ENCODE measurements at regions not wholly inside any gene's neighbourhood (a gene's known extent, or its start where the extent isn't known, plus 50 kb on each side); places are given as distances from the start of the nearest gene placed in this dataset.
A peak's percentile ranks its signal among the peaks of the same experiment; 100 is the strongest.
"Not testable (repeated sequence)": the region's sequence is repeated elsewhere in the genome, so short reads cannot be mapped to it uniquely, and the experiment has no call there.

- no peak for DNase-seq
Measured at GRCh38 chr2:7094231-7094741, 177.1 kb downstream of the RNF144A start.

- DNase-seq, result no peak
Measured at GRCh38 chr2:7096726-7097352, 179.6 kb downstream of the RNF144A start.

DNA sequence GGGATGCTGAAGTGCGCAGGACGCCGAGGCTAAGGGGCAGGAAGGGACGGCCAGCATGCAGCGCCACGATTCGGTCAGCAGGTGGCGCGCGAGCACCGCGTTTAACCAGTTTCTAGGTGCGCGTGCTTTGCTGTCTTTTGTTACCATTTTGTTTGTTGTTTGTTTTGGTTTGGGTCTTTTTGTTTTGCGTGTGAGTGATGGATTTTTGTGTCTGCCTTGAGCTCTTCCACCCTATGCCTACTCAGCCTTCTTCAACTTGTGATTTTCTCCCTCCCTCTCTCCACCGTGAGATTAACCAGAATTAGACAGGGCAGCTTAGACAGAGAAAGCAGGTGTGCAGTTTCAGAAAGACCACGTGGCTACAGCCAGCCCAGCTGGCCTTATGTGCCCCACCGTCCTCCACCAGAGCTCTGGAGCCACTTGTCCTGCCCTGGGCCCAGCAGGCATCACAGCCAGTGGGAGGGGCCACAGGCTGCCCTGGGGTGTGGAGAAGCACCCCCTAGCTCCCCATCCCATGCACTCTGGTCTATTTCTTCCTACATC, 180.2 kb downstream of the RNF144A start:
- peak; percentile 74 for DNase-seq

GRCh38 chr2:7098816-7099215, 181.6 kb downstream of the RNF144A start:
- DNase-seq, result no peak

DNA sequence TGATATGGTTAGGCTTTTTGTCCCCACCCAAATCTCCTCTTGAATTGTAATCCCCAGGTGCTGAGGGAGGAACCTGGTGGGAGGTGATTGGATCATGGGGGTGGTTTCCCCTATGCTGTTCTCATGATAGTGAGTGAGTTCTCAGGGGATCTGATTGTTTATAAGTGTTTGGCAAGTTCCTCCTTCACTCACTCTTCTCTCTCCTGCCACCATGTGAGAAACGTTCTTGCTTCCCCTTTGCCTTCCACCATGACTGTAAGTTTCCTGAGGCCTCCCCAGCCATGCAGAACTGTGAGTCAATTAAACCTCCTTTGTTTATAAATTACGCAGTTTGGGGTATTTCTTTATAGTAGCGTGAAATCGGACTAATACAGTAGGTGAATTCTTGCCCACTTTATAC, 182.5 kb downstream of the RNF144A start:
- not testable (repeated sequence) for DNase-seq

GRCh38 chr2:7102826-7103225, 185.6 kb downstream of the RNF144A start:
- DNase-seq, result peak; percentile 86

- no peak for DNase-seq
Measured at GRCh38 chr2:7108792-7109532, 191.8 kb downstream of the RNF144A start.

GRCh38 chr2:7109533-7109885, 192.3 kb downstream of the RNF144A start:
- DNase-seq, result no peak

GRCh38 chr2:7111626-7112025, 194.4 kb downstream of the RNF144A start:
- peak; percentile 18 for DNase-seq

GRCh38 chr2:7115364-7115763, 198.2 kb downstream of the RNF144A start:
- DNase-seq, result no peak

GRCh38 chr2:7115906-7116305, 198.7 kb downstream of the RNF144A start:
- DNase-seq, result no peak

DNA sequence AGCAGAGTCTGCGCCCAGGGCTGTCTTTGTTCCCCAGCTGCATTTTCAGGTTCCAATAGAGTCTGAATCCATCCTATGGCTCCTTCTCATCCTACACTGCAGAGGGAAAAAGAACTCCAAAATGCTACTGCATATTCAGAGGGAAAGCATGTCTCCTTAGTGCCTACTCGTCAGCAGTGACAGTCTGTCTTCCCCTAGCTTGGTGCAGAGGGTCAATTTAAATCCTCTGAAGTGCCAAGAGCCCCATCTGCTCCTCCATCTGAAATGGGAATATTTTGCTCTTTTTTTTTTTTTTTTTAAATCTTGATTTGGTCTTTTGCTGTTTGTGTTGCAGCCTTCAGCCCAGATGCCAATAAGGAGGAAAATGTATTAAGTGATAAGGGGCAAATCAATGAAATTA, 199.3 kb downstream of the RNF144A start:
- no peak for DNase-seq

DNA sequence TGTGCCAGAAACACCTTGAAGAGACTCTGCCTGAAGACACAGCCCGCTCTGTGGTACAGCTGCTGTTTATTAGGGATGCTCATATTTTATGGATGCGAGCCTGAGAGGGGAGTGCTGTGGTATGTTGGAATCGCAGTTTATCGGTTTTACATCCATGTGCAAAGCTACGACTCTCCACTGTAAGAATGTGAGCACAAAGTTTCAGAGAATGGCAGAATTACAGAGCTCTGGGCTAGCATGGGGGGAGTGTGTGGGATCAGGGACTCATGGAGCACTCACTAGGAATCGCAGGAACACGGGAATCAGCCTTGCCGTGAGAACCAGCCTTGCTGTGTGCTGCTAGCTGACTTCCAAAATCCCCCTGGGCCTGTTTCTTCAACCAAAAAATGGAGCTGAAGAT, 199.9 kb downstream of the RNF144A start:
- DNase-seq, result no peak

DNA sequence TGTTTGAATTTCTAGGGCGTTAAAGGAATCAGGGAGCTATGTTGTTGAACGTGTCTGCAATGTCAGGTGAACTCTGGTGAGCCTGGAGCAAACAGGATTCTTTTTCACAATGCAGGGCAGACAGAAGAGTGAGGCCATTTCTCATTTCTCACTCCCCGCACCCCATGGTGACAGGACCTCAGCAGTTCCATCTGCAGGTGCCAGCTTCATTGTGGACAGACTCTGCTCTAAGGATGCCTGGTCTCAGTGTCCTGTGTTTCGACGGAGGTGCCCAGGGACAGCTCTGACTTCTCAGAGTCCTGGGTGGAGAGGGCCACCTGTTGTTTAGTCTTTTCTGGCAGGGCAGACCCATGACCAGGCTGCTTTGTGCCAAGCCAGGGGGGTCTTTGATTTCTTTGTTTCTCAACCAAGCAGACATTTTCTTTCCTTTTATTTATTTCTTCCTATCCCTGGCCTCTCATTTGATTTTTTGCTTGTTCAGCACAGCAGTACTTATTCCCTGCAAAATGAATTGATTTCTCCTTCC, 201.5 kb downstream of the RNF144A start:
- DNase-seq, result peak; percentile 19

DNA sequence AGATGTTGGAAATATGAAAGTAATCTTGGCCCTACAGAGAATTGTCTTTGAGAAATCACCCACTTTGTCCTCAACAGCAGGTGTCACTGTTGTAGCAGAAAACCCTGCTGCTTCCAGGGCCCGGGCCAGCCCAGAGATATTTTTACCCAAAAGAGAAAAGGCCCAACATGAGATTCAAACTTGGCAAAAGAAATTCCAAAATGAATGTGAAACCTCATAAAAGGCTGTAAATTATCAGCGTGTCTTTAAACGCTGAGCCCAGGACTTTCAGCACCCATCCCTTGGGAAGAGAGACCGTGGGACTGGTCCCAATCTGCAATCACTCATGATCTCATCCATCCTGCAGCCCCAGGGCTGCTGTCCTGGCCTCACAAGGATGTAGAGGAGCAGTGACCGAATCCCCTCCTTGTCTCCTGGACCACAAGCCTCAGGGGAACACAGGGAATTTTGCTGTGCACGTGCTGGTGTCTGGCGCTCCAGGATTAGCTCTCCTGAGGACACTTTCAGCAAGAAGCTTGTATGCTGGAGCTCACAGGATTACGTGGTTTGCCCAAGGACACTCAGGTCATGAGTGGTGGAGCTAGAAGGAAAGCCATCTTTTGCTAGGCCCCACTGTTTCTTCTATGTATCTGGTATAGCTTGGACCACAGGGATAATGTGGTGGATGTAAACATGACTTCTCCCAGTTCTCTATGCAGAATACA, 202.1 kb downstream of the RNF144A start:
- peak; percentile 24 for DNase-seq

DNA sequence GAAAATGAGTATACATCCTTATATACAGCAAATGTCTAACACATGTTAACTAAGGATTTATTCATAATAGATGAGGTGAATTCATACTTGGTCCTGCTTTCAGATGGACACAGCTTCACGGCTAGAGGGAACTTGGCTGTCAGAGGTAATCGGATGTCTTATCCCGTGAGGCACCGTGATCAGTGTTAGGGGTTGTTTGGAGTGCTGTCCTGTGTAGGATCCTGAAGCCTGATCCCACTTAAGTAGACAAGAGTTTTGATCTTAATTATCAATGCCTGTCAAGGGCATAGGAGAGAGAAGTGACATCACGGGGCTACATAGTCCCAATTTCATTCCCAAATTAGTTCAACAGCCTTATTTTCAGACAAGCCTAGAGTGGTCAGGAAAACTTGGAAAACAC, 204.6 kb downstream of the RNF144A start:
- no peak for DNase-seq

GRCh38 chr2:7127156-7127555, 209.9 kb downstream of the RNF144A start:
- no peak for DNase-seq

DNA sequence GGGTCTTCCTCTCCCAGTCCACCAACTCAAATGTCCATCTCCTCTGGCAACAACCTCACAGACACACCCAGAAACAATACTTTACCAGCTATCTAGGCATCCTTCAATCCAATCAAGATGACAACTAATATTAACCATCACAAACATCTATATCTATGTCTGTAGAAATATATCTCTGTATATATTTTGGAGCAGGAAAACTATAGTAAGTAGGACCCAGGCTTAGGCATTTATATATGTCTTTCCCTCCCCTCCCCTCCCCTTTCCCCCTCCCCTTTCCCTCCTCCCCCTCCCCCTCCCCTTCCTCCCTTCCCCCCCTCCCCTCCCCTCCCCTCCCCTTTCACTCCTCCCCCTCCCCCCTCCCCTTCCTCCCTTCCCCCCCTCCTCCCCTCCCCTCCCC, 210.5 kb downstream of the RNF144A start:
- DNase-seq, result no peak

GRCh38 chr2:7131261-7131660, 214.0 kb downstream of the RNF144A start:
- DNase-seq, result no peak

- DNase-seq, result no peak
Measured at GRCh38 chr2:7132753-7133152, 215.5 kb downstream of the RNF144A start.

- no peak for DNase-seq
Measured at GRCh38 chr2:7133521-7133920, 216.3 kb downstream of the RNF144A start.

DNA sequence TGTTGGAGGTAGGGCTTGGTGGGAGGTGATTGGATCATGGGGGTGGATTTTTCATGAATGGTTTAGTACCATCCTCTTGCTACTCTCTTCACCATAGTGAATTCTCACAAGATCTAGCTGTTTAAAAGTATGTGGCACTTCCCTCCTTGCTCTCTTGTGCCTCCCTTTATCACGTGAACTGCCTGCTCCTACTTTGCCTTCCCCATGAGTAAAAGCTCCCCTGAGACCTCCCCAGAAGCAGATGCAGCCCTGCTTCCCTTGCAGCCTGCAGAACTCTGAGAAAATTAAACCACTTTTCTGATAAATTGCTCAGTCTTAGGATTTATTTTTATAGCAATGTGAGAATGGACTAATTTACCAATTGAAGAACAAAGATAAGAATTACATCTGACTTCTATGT, 223.1 kb downstream of the RNF144A start:
- no peak for DNase-seq

GRCh38 chr2:7145707-7146106, 228.5 kb downstream of the RNF144A start:
- no peak for DNase-seq

Data from NCI-H345 (cell line).